HG02610 (cell line): ENCODE measurements at regions not wholly inside any gene's neighbourhood (a gene's known extent, or its start where the extent isn't known, plus 50 kb on each side); places are given as distances from the start of the nearest gene placed in this dataset.
"Not testable (repeated sequence)": the region's sequence is repeated elsewhere in the genome, so short reads cannot be mapped to it uniquely, and the experiment has no call there.

Experiments used
- ATAC-seq: cut with Tn5 transposase; IDR thresholded peaks from one replicate; pipeline ENCODE4 v1.9.1; 2021; ENCODE audit warnings: mild to moderate bottlenecking, moderate library complexity; ENCODE audit not compliant: unreplicated experiment

- not testable (repeated sequence) for ATAC-seq
These were observed 60.5 kb downstream of the AREG start for GRCh38 chr4:74505355-74505978.

- ATAC-seq, result not testable (repeated sequence)
These were observed 64.4 kb downstream of the AREG start for GRCh38 chr4:74509363-74509762.

- no peak for ATAC-seq
These were observed 71.4 kb downstream of the AREG start for GRCh38 chr4:74516303-74516702.

GRCh38 chr4:74517996-74518395, 73.1 kb downstream of the AREG start:
- ATAC-seq, result no peak

GRCh38 chr4:74522251-74522991, 77.5 kb downstream of the AREG start:
- ATAC-seq, result no peak

- ATAC-seq, result no peak
These were observed 78.2 kb downstream of the AREG start for GRCh38 chr4:74523096-74523495.

- no peak for ATAC-seq
These were observed 80.0 kb downstream of the AREG start for GRCh38 chr4:74524985-74525384.

- ATAC-seq, result no peak
These were observed 82.1 kb downstream of the AREG start for GRCh38 chr4:74527049-74527448.

- no peak for ATAC-seq
These were observed 83.2 kb downstream of the AREG start for GRCh38 chr4:74528178-74528577.

GRCh38 chr4:74529284-74530041, 84.5 kb downstream of the AREG start:
- ATAC-seq, result no peak

- peak; percentile 92 for ATAC-seq
These were observed 87.2 kb downstream of the AREG start for GRCh38 chr4:74531963-74532794.

GRCh38 chr4:74534121-74534520, 89.2 kb downstream of the AREG start:
- no peak for ATAC-seq

- ATAC-seq, result no peak
These were observed 90.0 kb downstream of the AREG start for GRCh38 chr4:74534936-74535335.

- no peak for ATAC-seq
These were observed 90.6 kb downstream of the AREG start for GRCh38 chr4:74535512-74535911.

GRCh38 chr4:74536557-74536956, 91.6 kb downstream of the AREG start:
- no peak for ATAC-seq

- no peak for ATAC-seq
These were observed 92.5 kb downstream of the AREG start for GRCh38 chr4:74537459-74537858.

- ATAC-seq, result no peak
These were observed 94.3 kb downstream of the AREG start for GRCh38 chr4:74539044-74539790.

- ATAC-seq, result no peak
These were observed 95.3 kb downstream of the AREG start for GRCh38 chr4:74540193-74540592.

- no peak for ATAC-seq
These were observed 96.7 kb downstream of the AREG start for GRCh38 chr4:74541667-74542066.

GRCh38 chr4:74543231-74543781, 98.4 kb downstream of the AREG start:
- ATAC-seq, result peak; percentile 71
